ENCODE measurements at regions not wholly inside any gene's neighbourhood (a gene's known extent, or its start where the extent isn't known, plus 50 kb on each side); places are given as distances from the start of the nearest gene placed in this dataset.

DNA sequence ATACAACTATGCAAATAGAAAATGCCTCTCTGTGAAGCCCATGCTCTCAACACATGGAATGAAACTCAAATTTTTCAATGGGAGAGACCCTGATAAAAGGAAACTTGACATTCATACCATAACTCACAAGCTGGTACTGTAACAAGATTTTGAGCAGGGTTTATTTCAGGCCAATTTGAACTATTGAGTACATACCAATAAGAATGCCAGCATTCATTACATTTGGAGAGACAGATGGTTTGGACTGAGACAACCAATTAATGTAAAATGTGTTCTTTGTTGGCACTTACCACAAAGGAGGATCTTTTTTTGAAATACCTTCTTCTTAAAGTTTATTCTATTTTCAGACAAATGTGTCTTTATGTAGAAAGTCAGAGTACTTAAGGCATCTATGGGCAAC, 1357.0 kb upstream of the GOT2 start:
- no peak for TF ChIP-seq EP300 (IDR thresholded peaks at IDR 0.05)
- TF ChIP-seq, protein P1, sequence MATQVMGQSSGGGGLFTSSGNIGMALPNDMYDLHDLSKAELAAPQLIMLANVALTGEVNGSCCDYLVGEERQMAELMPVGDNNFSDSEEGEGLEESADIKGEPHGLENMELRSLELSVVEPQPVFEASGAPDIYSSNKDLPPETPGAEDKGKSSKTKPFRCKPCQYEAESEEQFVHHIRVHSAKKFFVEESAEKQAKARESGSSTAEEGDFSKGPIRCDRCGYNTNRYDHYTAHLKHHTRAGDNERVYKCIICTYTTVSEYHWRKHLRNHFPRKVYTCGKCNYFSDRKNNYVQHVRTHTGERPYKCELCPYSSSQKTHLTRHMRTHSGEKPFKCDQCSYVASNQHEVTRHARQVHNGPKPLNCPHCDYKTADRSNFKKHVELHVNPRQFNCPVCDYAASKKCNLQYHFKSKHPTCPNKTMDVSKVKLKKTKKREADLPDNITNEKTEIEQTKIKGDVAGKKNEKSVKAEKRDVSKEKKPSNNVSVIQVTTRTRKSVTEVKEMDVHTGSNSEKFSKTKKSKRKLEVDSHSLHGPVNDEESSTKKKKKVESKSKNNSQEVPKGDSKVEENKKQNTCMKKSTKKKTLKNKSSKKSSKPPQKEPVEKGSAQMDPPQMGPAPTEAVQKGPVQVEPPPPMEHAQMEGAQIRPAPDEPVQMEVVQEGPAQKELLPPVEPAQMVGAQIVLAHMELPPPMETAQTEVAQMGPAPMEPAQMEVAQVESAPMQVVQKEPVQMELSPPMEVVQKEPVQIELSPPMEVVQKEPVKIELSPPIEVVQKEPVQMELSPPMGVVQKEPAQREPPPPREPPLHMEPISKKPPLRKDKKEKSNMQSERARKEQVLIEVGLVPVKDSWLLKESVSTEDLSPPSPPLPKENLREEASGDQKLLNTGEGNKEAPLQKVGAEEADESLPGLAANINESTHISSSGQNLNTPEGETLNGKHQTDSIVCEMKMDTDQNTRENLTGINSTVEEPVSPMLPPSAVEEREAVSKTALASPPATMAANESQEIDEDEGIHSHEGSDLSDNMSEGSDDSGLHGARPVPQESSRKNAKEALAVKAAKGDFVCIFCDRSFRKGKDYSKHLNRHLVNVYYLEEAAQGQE (IDR thresholded peaks at IDR 0.05): no peak
- TF ChIP-seq, protein P2, sequence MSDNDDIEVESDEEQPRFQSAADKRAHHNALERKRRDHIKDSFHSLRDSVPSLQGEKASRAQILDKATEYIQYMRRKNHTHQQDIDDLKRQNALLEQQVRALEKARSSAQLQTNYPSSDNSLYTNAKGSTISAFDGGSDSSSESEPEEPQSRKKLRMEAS (IDR thresholded peaks at IDR 0.05): no peak
- TF ChIP-seq, protein P3, sequence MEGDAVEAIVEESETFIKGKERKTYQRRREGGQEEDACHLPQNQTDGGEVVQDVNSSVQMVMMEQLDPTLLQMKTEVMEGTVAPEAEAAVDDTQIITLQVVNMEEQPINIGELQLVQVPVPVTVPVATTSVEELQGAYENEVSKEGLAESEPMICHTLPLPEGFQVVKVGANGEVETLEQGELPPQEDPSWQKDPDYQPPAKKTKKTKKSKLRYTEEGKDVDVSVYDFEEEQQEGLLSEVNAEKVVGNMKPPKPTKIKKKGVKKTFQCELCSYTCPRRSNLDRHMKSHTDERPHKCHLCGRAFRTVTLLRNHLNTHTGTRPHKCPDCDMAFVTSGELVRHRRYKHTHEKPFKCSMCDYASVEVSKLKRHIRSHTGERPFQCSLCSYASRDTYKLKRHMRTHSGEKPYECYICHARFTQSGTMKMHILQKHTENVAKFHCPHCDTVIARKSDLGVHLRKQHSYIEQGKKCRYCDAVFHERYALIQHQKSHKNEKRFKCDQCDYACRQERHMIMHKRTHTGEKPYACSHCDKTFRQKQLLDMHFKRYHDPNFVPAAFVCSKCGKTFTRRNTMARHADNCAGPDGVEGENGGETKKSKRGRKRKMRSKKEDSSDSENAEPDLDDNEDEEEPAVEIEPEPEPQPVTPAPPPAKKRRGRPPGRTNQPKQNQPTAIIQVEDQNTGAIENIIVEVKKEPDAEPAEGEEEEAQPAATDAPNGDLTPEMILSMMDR (IDR thresholded peaks at IDR 0.05): no peak
